HT-29 (cell line): ENCODE measurements at regions not wholly inside any gene's neighbourhood (a gene's known extent, or its start where the extent isn't known, plus 50 kb on each side); places are given as distances from the start of the nearest gene placed in this dataset.
"Not testable (repeated sequence)": the region's sequence is repeated elsewhere in the genome, so short reads cannot be mapped to it uniquely, and the experiment has no call there.

Source experiments
- DNase-seq: peaks from one replicate; pipeline ENCODE4 v3.0.0-alpha.2; 2015; ENCODE audit warnings: low spot score

DNA sequence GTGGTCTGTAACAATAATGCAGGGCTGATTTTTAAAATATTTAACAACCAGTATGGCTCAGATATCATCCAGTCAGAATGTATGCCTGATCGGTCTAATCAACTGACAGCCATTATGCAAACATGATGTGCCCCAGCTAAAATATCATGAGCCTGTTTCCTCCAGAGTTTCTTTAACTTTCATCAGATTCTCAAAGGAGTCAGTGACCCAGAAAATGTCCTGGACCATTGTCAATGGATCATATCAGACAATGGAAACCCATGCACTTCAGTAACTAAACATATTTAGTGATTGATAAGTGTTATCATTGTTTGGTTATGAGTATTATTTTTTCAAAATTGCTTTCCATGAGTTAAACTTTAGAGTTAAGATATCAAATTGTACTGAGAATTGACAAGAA, 173.5 kb downstream of the LMBRD1 start:
- no peak for DNase-seq

DNA sequence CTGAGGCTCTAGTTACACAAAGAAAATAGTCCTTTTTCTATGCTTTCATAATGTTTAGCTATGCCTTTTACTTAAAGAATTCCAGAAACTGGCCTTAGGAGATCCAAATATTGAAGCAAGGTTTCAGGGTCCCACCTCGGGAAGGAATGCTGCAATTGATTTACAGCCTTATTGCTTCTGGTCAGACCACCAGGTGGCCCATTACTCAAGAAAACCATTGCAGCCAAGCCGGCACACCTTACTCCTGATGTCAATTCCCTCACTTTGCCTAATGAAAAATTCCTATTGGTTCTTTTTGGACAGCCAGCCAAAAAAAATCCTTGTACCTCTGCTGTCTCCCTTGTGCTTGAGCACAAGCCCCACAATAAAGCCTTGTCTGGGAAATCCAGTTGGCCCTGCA, 173.9 kb downstream of the LMBRD1 start:
- no peak for DNase-seq

DNA sequence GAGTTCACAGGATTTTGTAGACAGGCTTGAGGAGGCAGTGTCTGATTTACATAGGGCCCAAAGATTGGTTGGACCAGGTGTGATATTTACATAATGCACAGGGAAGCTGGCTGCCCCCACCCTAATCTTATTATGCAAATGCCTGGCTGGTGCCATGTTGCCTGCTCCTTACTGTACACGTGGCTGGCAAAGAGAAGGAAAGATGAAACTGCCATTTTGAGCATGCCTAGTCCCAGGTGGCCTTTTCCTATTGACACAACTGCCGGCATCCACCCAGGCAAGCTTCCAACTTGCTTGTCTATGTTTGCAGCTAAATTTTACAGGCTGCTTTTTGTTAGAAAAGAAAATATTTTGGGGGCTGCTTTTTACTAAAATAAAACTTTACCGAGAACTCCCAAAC, 174.6 kb downstream of the LMBRD1 start:
- no peak for DNase-seq

DNA sequence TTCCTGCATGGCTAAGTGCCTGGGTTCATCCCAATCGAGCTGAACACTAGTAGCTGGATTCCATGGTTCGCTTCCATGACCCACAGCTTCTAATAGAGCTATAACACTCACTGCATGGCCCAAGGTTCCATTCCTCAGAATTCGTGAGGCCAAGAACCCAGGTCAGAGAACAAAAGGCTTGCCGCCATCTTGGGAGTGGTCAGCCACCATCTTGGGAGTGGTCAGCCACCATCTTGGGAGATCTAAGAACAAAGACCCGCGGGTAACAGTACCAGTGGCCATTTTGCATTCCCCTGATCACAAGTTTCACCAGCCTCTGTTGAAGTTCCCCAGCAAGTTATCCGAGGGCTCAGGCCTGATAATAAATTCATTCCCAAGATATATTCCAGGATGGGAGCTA, 179.6 kb downstream of the LMBRD1 start:
- DNase-seq, result no peak

DNA sequence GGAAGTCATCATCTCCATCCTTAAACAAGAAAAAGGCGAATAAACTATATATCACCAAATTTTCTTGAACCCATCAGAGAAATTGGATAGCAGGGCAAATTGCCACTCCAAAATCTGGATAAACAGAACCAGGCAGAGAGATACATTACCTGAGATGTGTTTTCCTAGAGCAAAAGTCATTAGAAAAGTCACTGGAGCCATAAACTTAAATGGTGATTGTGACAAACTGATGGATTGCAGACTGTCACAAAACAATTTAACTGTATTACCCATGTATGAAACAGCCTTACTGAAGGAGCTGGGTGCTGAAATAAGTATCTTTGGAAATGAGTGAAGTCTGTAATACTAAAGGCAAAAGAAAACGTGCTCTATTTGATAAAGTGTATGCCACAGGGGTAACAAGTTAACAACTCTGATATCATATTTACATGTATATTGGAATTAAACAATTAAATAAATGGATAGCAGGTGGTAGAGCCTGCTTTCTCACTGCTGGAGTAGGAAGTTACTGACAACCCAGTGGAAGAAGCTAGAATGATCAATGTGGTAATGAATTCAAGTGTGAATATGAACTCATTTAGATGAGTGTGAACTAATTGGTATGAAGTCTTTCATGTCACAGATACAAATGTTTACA, 186.9 kb downstream of the LMBRD1 start:
- no peak for DNase-seq

DNA sequence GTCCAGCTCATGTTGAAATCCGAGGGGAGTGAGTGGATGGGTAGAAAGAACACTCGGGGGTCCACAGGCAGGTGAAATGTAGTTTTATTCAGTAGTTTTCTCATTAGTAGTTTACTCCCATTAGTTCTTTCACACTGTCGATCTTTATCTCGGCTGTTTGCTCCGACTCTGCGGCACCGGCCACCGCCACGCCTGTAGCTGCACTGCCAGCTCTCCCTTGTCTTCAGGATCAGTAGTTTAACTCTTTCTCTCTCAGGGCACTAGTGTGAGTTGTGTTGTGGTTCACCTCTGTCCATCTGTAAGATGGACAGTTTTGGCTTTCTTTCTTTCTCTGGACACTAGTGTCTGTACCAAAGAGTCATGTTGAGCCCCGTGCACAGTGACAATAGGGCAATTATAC, 195.7 kb downstream of the LMBRD1 start:
- DNase-seq, result peak; percentile 4

DNA sequence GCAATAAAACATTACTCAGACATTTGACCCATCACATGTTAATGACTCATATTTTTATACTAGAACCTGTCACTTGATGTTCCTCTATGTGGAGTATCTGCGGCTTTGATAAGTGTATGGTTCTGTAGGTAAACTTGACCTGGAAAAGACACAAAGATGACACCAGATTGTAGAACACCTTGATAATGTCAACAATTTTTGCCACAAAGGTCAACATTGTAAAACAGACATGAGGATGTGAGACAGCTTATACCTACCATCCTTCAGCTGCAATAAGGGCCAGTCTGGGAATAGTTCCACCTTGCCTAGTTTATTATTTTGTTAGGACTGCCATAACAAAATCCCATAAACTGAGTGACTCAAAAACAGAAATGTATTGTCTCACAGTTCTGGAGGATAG, 202.4 kb downstream of the LMBRD1 start:
- DNase-seq, result no peak

DNA sequence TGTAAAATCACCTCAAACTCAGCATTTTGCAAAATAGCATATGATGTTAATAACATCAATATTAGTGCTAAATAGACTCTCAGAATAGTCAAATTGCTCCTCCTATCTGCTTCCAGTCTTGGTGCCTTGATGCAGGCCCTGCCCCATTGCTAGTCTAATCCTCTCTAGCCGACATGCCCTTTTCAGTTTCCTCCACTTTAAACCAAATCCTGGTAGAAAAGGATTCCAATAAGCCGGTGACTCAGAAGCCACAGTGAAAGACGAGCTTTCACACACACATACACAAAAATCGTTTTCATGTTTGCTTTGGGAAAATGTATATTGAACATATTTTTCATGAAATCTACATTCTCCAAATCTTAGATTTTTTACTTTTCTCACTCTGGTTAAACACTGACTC, 203.1 kb downstream of the LMBRD1 start:
- no peak for DNase-seq

DNA sequence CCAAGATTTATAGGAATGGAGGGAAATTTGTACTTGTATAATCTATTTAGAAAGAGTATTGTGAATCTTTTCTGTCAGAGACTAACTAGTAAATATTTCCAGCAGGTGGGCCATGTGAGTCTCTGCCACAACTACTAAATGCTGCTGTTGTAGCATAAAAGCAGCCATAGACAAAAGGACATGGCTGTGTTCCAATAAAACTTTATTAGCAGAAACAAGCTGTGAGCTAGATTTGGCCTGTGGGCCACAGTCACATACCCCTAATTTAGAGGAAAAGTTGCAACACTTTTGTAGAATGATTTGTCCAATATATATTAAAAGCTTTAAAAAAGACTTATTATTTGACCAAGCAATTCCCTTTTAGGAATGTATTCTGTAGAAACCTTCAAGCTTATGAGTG, 207.2 kb downstream of the LMBRD1 start:
- no peak for DNase-seq

DNA sequence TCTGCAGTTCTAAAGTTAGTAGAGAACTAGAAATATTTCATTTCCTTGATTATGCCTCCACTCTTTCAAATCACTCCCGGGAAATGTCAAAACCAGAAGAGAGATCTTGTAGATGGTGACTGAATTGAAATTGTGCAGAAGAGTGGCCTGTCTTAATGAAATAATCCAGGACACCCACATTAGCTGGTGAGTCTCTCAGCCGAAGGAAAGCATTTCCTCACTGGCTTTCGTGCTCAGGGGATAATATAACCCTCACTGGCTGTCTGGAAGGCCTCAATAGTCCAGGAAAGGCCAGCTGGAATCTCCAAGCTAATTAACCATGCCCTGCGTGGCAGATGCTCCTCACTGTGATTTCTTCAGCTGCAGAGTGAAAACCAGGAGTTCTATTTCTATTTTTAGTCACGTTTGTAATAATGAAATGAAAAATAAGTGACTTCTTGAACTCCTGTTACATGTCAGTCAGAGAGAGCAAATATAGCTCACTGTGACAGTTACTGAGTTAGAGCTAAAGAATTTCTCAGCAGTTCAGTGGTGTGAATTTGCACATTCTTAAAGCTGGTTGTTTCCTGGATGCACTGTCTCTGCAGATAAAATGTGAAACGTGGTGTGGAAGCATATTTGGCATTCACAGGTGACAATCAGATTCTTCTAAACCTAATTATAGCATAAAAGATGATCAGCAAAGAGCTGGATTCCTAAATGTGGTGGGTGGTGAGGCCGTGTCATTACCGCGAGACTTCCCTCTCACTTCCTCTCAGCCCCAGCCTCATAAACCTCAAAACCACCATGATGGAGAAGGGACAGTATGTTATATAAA, 211.7 kb downstream of the LMBRD1 start:
- DNase-seq, result no peak

DNA sequence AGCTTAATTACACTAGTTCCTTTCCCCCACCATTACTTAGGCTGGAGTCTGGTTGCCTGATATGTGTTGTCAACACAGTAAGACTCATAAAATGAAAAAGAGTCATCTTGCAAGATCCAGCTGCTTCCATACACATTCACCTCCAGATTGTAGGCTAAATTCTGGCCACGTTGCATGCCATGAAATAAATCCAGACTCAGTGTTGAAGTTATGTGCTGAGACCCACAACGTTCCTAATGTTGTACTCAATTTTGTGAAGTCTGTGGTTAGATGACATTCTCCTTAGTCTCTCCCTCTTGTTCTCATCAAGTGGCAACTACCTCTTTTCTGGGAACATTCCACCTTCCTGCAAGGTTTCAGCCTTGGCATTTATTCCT, 212.3 kb downstream of the LMBRD1 start:
- no peak for DNase-seq

DNA sequence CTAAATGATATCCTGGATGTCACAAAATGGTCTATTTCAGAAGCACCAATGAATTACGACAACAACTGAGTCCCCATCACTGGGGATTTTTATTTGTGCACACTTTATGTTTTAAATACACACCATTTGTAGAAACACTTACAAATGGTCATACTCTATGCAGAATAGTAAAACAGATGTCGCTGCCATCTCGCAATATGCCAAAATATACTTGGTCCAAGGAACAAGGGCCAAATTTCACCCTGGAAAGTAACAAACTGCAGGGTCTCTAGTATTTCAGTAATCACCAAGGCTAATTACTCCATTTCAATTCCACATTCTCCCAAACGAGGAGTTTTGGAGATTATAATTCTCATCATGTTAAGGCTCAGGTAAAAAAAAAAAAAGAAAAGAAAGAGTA, 215.2 kb downstream of the LMBRD1 start:
- no peak for DNase-seq

DNA sequence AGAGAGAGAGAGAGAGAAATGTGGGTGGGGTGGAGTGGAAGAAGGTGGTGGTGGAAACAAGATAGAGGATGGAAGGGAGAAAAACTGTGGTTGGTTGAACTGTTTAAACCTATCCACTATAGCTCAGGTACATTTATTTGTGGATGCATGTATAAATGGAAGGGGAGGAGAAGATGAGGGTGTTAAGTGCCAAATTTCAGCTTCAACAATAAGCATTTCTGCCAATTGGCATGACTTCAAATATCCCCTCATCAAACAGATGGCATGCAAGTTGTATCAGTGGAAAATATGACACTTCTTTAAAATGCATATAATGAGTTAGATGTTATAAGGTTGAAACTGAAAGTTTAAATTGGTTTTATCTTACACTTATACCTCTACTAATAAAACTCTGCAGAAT, 216.1 kb downstream of the LMBRD1 start:
- no peak for DNase-seq

DNA sequence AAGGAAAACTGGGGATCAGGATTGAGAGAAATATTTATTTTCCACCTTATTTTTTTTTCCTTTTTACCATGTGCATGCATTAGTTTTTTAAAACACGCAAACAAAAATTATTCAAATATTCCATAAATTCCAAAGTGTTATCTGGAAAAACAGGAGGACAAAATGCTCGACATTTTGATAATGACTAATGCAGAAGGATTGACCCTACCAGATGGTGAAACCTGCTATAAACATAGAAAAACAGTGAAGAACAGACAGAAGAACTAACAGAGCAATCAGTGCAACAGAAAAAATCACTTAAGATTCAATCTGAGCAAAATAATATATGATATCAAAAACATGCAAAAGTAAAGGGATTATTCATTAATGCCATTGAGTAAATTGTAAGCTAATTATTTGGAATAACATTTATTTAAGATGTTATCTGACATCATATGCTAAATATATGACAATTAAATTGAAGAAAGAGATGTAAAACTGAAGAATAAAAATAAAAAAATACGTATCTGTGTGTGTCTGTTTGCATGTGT, 218.4 kb downstream of the LMBRD1 start:
- DNase-seq, result no peak

DNA sequence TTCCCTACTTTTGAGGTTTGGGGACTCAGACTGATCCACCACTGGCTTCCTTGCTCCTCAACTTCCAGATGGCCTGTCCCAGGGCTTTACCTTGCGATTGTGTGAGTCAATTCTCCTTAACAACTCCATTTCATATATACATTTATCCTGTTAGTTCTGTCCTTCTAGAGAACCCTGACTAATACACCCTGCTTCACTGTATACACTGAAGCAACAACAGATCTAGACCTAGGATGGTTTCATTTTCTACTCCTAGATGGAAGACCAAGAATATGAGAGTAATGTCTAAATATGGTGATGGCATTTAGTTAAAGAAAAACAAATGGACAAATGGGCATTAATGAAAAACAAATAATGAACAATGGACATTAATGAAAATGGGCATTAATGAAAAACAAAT, 225.6 kb downstream of the LMBRD1 start:
- no peak for DNase-seq

DNA sequence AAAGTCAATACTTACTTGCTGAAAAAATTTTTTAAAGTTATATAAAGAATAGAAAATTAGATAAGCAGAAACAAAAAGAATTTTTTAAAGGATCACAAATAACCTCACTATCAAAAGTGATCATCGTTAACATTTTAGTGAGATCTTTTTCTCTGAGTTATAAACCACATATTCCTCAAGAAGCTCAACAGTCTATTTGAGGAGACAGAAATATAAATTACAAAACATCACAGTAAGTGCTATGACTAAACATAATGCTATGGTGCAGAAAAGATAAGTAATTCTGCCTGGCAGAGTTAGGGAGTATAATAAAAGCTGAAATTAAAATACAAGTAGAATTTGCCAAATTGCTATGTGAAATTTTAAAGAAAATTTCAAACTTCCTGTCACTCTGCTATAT, 226.7 kb downstream of the LMBRD1 start:
- no peak for DNase-seq

DNA sequence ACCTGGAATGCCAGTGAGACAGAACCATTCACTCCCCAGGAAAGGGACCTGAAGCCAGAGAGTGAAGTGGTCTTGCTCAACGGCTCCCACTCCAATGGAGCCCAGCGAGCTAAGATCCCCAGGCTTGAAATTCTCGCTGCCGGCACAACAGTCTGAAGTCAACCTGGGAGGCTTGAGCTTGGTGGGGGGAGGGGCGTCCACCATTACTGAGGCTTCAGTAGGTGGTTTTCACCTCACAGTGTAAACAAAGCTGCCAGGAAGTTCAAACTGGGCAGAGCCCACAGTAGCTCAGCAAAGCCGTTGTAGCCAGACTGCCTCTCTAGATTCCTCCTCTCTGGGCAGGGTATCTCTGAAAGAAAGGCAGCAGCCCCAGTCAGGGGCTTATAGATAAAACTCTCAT, 236.2 kb downstream of the LMBRD1 start:
- not testable (repeated sequence) for DNase-seq

DNA sequence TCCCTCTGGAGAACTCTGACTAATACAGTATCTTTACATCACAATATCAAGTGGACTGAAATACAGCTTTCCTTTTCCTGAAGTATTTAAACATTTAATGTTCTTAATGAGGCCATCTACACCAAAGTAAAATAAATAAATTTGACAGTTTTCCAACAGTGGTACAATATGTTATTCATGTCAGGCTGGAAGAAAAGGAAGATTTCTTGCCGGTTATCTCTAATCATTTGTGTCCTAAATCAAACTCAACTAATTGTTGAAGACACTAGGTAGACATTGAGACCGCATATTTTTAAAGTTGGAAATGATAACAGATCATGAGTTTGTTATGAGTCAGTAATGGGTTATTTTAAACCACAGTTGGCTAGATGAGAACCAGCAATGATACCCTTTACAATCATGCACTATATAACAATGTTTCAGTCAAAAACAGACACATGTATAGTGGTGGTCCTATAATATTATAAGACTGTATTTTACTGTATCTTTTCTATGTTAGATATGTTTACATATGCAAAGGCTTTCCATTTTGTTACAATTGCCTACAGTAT, 241.6 kb downstream of the LMBRD1 start:
- no peak for DNase-seq

DNA sequence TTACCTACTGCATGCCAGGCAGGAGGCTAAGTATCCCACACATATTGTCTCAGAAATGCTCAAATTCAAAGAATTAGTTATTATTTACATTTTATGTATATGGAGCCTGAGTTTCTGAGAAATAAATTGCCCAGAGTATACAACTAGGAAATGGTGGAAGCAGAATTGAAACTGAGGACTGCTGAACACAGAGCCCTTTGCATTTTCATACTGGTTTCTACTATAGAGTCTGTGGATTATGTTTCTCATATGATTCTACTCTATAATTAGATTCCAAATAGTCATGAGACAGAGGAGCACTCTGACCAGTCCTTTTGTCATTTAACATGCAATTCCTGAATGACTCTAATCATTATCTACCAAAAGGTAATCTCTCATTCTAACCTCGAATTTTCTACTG, 254.3 kb downstream of the LMBRD1 start:
- no peak for DNase-seq

DNA sequence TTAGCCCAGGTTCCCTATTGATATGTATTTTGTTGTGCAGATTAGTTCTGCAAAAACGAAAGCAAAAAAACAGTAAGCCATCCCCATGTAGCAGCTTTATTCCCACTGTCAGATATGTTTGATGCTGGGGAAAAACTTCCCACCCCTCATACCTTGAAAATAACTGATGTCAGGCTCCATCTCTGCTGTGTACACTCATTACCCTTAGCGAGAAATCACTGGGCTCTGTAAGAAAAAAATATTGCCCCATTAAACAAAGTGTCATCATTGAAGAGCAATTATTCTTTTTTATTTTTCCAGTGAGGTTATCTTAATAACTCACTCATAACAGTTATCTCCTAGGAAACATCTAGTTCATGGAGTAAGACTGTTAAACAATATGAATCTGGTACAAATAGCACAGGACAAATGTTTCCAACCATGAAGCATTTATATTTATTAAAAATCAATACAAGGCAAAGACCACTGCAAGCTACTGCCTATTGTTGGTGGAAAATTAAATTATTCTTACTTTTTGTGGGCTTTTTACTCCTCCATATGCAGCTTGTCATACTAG, 268.8 kb downstream of the LMBRD1 start:
- DNase-seq, result no peak

DNA sequence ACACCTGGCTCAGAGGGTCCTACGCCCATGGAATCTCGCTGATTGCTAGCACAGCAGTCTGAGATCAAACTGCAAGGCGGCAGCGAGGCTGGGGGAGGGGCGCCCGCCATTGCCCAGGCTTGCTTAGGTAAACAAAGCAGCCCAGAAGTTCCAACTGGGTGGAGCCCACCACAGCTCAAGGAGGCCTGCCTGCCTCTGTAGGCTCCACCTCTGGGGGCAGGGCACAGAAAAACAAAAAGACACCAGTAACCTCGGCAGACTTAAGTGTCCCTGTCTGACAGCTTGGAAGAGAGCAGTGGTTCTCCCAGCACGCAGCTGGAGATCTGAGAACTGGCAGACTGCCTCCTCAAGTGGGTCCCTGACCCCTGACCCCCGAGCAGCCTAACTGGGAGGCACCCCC, 281.3 kb downstream of the LMBRD1 start:
- DNase-seq, result not testable (repeated sequence)

DNA sequence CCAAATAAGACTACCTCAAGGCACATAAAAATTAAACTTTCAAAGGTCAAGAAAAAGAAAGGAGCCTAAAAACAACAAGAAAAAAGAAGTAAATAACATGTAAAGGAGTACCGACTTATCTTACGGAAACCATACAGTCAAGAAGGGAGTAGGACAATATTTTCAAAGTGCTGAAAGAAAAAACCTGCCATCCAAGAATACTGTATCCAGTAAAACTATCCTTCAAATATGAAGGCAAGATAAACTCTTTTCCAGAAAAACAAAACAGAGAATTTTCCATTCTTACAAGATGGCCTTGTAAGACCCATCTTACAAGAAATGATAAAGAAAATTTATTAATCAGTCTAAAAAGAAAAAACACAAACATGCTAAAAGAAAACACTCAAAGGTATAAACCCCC, 302.2 kb downstream of the LMBRD1 start:
- DNase-seq, result no peak

DNA sequence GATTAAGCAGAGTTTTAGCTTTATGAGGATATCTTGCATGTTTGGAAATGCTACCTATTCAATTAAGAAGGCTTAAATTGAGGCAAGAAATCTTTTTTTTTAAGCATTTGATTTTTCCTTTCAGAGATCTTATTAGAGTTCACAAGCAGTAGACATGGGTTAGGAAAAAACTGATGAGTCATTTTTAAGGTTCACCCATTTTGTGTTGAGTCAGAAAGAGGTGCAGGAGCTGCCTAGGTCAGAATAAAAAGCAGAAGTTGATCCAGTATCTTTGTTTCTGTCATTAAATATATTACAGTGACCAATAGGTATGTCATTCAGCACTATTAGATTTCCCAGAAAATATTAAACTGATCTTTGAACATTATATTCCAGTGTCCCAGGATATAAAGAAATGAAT, 306.8 kb downstream of the LMBRD1 start:
- DNase-seq, result no peak
